HCT116 (cell line): ENCODE measurements at regions not wholly inside any gene's neighbourhood (a gene's known extent, or its start where the extent isn't known, plus 50 kb on each side); places are given as distances from the start of the nearest gene placed in this dataset.

Source experiments
- FOSL1 ChIP-seq: IDR thresholded peaks from 2 replicates; pipeline ENCODE4 v1.6.1; 2012; ENCODE audit warnings: low read depth
- SIN3A ChIP-seq: IDR thresholded peaks from 2 replicates; pipeline ENCODE4 v1.6.1; 2012; ENCODE audit warnings: low read depth
- TF ChIP-seq, protein P1 (sequence below): IDR thresholded peaks from 2 replicates; pipeline ENCODE4 v1.6.1; 2011; ENCODE audit warnings: mild to moderate bottlenecking, low read length, moderate library complexity; ENCODE audit not compliant: insufficient replicate concordance; ENCODE audit errors: extremely low read depth
- TF ChIP-seq, protein P2 (sequence below), 3 experiments: fragments of 200-600 bp in 1 of 3; sonication (generic) in 1 of 3; IDR thresholded peaks in 2 of 3; conservative IDR thresholded peaks in 1 of 3; 2 replicates each; pipeline ENCODE4 v1.5.1; 2012 to 2017; ENCODE audit warnings: low read depth in 2 of 3, low read length in 2 of 3, antibody characterized with exemption in 1 of 3, borderline replicate concordance in 1 of 3, control low read depth in 1 of 3, mild to moderate bottlenecking in 1 of 3, mixed read lengths in 1 of 3, mixed run types in 1 of 3, moderate library complexity in 1 of 3; ENCODE audit not compliant: insufficient read depth in 1 of 3
- TF ChIP-seq, protein P3 (sequence below): IDR thresholded peaks from 2 replicates; pipeline ENCODE4 v1.6.1; 2012; ENCODE audit warnings: low read depth

DNA sequence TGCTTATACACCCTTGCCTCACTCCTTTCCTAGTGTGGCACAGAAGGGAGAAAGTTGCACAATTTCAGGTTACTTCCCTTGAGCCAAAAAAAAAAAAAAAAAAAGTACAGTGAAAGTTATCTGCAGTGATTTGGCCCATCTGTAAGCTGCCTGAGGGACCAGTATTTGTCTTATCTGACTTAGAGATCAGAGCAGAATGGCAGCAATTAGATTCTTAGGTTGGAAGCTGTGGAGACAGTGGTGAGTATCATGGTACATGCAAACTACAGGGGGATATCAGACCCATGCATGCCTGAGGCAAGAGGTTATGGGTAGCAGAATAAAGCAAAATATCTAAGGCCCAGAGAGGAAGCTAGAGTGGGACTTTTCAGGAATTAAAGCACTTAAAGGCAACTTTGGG, 1070.7 kb upstream of the NOVA1 start:
- TF ChIP-seq, protein P1, sequence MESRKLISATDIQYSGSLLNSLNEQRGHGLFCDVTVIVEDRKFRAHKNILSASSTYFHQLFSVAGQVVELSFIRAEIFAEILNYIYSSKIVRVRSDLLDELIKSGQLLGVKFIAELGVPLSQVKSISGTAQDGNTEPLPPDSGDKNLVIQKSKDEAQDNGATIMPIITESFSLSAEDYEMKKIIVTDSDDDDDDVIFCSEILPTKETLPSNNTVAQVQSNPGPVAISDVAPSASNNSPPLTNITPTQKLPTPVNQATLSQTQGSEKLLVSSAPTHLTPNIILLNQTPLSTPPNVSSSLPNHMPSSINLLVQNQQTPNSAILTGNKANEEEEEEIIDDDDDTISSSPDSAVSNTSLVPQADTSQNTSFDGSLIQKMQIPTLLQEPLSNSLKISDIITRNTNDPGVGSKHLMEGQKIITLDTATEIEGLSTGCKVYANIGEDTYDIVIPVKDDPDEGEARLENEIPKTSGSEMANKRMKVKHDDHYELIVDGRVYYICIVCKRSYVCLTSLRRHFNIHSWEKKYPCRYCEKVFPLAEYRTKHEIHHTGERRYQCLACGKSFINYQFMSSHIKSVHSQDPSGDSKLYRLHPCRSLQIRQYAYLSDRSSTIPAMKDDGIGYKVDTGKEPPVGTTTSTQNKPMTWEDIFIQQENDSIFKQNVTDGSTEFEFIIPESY = no peak
- TF ChIP-seq, protein P2, sequence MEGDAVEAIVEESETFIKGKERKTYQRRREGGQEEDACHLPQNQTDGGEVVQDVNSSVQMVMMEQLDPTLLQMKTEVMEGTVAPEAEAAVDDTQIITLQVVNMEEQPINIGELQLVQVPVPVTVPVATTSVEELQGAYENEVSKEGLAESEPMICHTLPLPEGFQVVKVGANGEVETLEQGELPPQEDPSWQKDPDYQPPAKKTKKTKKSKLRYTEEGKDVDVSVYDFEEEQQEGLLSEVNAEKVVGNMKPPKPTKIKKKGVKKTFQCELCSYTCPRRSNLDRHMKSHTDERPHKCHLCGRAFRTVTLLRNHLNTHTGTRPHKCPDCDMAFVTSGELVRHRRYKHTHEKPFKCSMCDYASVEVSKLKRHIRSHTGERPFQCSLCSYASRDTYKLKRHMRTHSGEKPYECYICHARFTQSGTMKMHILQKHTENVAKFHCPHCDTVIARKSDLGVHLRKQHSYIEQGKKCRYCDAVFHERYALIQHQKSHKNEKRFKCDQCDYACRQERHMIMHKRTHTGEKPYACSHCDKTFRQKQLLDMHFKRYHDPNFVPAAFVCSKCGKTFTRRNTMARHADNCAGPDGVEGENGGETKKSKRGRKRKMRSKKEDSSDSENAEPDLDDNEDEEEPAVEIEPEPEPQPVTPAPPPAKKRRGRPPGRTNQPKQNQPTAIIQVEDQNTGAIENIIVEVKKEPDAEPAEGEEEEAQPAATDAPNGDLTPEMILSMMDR (IDR thresholded peaks at IDR 0.05 in 2 of 3, conservative IDR thresholded peaks at IDR 0.05 in 1 of 3; ENCODE audit: borderline replicate concordance in 1 of 3, insufficient read depth in 1 of 3, low read depth in 2 of 3, low read length in 2 of 3) = no peak
- TF ChIP-seq, protein P3, sequence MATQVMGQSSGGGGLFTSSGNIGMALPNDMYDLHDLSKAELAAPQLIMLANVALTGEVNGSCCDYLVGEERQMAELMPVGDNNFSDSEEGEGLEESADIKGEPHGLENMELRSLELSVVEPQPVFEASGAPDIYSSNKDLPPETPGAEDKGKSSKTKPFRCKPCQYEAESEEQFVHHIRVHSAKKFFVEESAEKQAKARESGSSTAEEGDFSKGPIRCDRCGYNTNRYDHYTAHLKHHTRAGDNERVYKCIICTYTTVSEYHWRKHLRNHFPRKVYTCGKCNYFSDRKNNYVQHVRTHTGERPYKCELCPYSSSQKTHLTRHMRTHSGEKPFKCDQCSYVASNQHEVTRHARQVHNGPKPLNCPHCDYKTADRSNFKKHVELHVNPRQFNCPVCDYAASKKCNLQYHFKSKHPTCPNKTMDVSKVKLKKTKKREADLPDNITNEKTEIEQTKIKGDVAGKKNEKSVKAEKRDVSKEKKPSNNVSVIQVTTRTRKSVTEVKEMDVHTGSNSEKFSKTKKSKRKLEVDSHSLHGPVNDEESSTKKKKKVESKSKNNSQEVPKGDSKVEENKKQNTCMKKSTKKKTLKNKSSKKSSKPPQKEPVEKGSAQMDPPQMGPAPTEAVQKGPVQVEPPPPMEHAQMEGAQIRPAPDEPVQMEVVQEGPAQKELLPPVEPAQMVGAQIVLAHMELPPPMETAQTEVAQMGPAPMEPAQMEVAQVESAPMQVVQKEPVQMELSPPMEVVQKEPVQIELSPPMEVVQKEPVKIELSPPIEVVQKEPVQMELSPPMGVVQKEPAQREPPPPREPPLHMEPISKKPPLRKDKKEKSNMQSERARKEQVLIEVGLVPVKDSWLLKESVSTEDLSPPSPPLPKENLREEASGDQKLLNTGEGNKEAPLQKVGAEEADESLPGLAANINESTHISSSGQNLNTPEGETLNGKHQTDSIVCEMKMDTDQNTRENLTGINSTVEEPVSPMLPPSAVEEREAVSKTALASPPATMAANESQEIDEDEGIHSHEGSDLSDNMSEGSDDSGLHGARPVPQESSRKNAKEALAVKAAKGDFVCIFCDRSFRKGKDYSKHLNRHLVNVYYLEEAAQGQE = no peak
- TF ChIP-seq FOSL1 (no peak), SIN3A (no peak)
